Esophagus muscularis mucosa (tissue), 3 donors: ENCODE measurements at regions not wholly inside any gene's neighbourhood (a gene's known extent, or its start where the extent isn't known, plus 50 kb on each side); places are given as distances from the start of the nearest gene placed in this dataset.

Experiments
- EP300 ChIP-seq: sonication (generic); formaldehyde crosslinking; IDR thresholded peaks from one replicate; pipeline ENCODE4 v1.6.1; 2017; ENCODE audit warnings: antibody characterized with exemption
- TF ChIP-seq, protein P1 (sequence below), 3 experiments: fragments of 200-600 bp in 2 of 3; fragments of 450-650 bp in 1 of 3; sonication (generic) in 2 of 3; IDR thresholded peaks; one replicate each; pipeline ENCODE4 v1.5.1; 2017 to 2019; ENCODE audit warnings: antibody characterized with exemption in 3 of 3, mild to moderate bottlenecking in 2 of 3, moderate library complexity in 1 of 3

DNA sequence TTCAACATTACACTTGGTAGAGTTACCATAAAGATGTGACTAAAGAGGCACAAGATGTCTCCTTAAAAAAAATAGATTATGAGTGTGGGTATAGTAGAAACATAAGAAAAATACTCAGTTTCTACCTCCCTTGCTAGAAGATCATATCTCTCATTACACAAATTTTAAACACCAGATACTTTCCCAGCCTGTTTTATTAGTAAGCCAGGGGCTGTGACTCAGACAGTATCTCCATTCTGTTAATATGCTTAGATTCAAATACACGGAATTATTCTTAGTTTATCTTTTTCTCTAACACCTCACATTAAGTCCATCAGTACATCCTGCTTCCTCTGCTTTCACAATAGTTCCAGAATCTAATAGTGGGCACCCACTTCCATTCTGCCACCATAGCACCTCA is 561.8 kb upstream of the ADAMTS5 start:
- TF ChIP-seq, protein P1, sequence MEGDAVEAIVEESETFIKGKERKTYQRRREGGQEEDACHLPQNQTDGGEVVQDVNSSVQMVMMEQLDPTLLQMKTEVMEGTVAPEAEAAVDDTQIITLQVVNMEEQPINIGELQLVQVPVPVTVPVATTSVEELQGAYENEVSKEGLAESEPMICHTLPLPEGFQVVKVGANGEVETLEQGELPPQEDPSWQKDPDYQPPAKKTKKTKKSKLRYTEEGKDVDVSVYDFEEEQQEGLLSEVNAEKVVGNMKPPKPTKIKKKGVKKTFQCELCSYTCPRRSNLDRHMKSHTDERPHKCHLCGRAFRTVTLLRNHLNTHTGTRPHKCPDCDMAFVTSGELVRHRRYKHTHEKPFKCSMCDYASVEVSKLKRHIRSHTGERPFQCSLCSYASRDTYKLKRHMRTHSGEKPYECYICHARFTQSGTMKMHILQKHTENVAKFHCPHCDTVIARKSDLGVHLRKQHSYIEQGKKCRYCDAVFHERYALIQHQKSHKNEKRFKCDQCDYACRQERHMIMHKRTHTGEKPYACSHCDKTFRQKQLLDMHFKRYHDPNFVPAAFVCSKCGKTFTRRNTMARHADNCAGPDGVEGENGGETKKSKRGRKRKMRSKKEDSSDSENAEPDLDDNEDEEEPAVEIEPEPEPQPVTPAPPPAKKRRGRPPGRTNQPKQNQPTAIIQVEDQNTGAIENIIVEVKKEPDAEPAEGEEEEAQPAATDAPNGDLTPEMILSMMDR (IDR thresholded peaks at IDR 0.05) = no peak
- TF ChIP-seq EP300 = no peak
